MCF 10A (cell line): ENCODE measurements at regions not wholly inside any gene's neighbourhood (a gene's known extent, or its start where the extent isn't known, plus 50 kb on each side); places are given as distances from the start of the nearest gene placed in this dataset.

ENCODE experiments used
- BruUV-seq: library from RNA; stranded (reverse); fragments of 400-500 nt; replicated peaks from 2 replicates; lab custom pipeline; 2021; lab: Mats Ljungman, UMichigan
- CTCF ChIA-PET: fragments of 300-600 bp; sonication (Branson Sonifier 250); formaldehyde crosslinking; extraction: SDS; loops from one replicate; lab custom pipeline; 2021; ENCODE audit warnings: antibody characterized with exemption, inconsistent platforms; lab: Yijun Ruan, JAX
- POLR2A ChIA-PET: fragments of 300-600, 350-650 bp; sonication (Branson Sonifier 250); formaldehyde crosslinking; extraction: SDS; loops from one replicate; lab custom pipeline; 2020; ENCODE audit warnings: antibody characterized with exemption, inconsistent platforms; lab: Yijun Ruan, JAX
- DNase-seq: peaks from one replicate; pipeline ENCODE4 v3.0.0-alpha.2; 2018; ENCODE audit not compliant: unreplicated experiment
- H3K27ac Mint-ChIP-seq: one replicate; pipeline ENCODE4 v1.8.0; 2022; ENCODE audit warnings: mild to moderate bottlenecking, low read depth, mixed read lengths; ENCODE audit not compliant: unreplicated experiment
- H3K27me3 Mint-ChIP-seq: one replicate; pipeline ENCODE4 v1.8.0; 2022; ENCODE audit warnings: mixed read lengths; ENCODE audit not compliant: insufficient read depth, unreplicated experiment
- H3K36me3 Mint-ChIP-seq: one replicate; pipeline ENCODE4 v1.8.0; 2022; ENCODE audit warnings: mild to moderate bottlenecking, moderate library complexity, mixed read lengths; ENCODE audit not compliant: insufficient read depth, unreplicated experiment
- H3K4me1 Mint-ChIP-seq: one replicate; pipeline ENCODE4 v1.8.0; 2022; ENCODE audit warnings: mixed read lengths; ENCODE audit not compliant: insufficient read depth, unreplicated experiment
- H3K4me3 Mint-ChIP-seq: one replicate; pipeline ENCODE4 v1.8.0; 2022; ENCODE audit warnings: mild to moderate bottlenecking, moderate library complexity, mixed read lengths; ENCODE audit not compliant: unreplicated experiment
- H3K9me3 Mint-ChIP-seq: one replicate; pipeline ENCODE4 v1.8.0; 2022; ENCODE audit warnings: mixed read lengths; ENCODE audit not compliant: unreplicated experiment
- CTCF ChIP-seq: fragments of 200-600 bp; IDR thresholded peaks from one replicate; pipeline ENCODE4 v1.8.0; 2022; ENCODE audit warnings: antibody characterized with exemption, mild to moderate bottlenecking; ENCODE audit not compliant: unreplicated experiment
- intact Hi-C: fragments of 100-400 bp; cut with micrococcal nuclease; formaldehyde crosslinking; loops from 2 replicates; pipeline ENCODE4 v1.14.1; 2022

GRCh38 chr13:95499811-95500712 lies 52.5 kb upstream of the CLDN10 start:
- intact Hi-C loops: no loop called here
- no peak overlapping the region for H3K4me3 Mint-ChIP-seq
- POLR2A ChIA-PET: no interaction called here
- CTCF ChIA-PET: interaction anchor here (0.6 to 2.1 kb wide), 3 partner anchors 27 to 164 kb away, joined by 5 to 6 read pairs (median 5); no protein-coding TSS in a partner anchor
- H3K27me3 Mint-ChIP-seq: no peaks in the 10 kb centered on the region
- no peak for DNase-seq
- H3K4me1 Mint-ChIP-seq: peaks cover 6% of the 10 kb centered on the region
- no peak overlapping the region for H3K27ac Mint-ChIP-seq
- no peaks in the 10 kb centered on the region for H3K36me3 Mint-ChIP-seq
- no TSS peak for BruUV-seq
- no peak for TF ChIP-seq CTCF
- H3K9me3 Mint-ChIP-seq: peaks cover 23% of the 10 kb centered on the region

- Mint-ChIP-seq H3K27ac (no peak overlapping the region), H3K4me3 (no peak overlapping the region), H3K27me3 (no peaks in the 10 kb centered on the region), H3K4me1 (peaks cover 6% of the 10 kb centered on the region), H3K9me3 (peaks cover 11% of the 10 kb centered on the region), H3K36me3 (no peaks in the 10 kb centered on the region)
- intact Hi-C loops: no loop called here
- no peak for DNase-seq
- ChIA-PET CTCF (interaction anchor here (0.8 to 2.1 kb wide), 6 partner anchors 8 to 122 kb away, joined by 3 to 8 read pairs (median 3); no protein-coding TSS in a partner anchor), POLR2A (interaction anchor here (0.6 to 1.4 kb wide), 4 partner anchors 10 to 246 kb away, joined by 3 to 5 read pairs (median 4); no protein-coding TSS in a partner anchor)
- BruUV-seq: no TSS peak
- TF ChIP-seq CTCF: no peak
Measured at GRCh38 chr13:95502216-95502615, 50.3 kb upstream of the CLDN10 start.
